Astrocyte (in vitro differentiated cells and primary cell): ENCODE measurements at regions not wholly inside any gene's neighbourhood (a gene's known extent, or its start where the extent isn't known, plus 50 kb on each side); places are given as distances from the start of the nearest gene placed in this dataset.
"Not testable (repeated sequence)": the region's sequence is repeated elsewhere in the genome, so short reads cannot be mapped to it uniquely, and the experiment has no call there.

Source experiments
- CTCF ChIP-seq: IDR thresholded peaks from 2 replicates; pipeline ENCODE4 v1.5.1; 2011; ENCODE audit warnings: low read depth, mild to moderate bottlenecking, inconsistent platforms, low read length, moderate library complexity; ENCODE audit not compliant: insufficient read depth
- EZH2 ChIP-seq: IDR thresholded peaks from 2 replicates; pipeline ENCODE4 v1.6.1; 2012; ENCODE audit warnings: mild to moderate bottlenecking, low read length, inconsistent platforms; ENCODE audit not compliant: insufficient read depth

- TF ChIP-seq CTCF, EZH2: not testable (repeated sequence)
Observed at GRCh38 chr2:132315546-132315945, 101.1 kb upstream of the GPR39 start.
